Right ventricle myocardium superior (tissue), 1 donor: ENCODE measurements at regions not wholly inside any gene's neighbourhood (a gene's known extent, or its start where the extent isn't known, plus 50 kb on each side); places are given as distances from the start of the nearest gene placed in this dataset.
A peak's percentile ranks its signal among the peaks of the same experiment; 100 is the strongest.
"Not testable (repeated sequence)": the region's sequence is repeated elsewhere in the genome, so short reads cannot be mapped to it uniquely, and the experiment has no call there.

Source experiments
- ATAC-seq: fragments of 200-7000 bp; cut with Tn5 transposase; one replicate; pipeline ENCODE4 v1.9.1; 2020; ENCODE audit warnings: mild to moderate bottlenecking; ENCODE audit not compliant: poor library complexity
- DNase-seq: peaks from one replicate; pipeline ENCODE4 v3.0.0-alpha.2; 2020
- intact Hi-C: fragments of 100-400 bp; cut with DNase I; formaldehyde crosslinking; loops from one replicate; pipeline ENCODE4 v1.11.2; 2022
- donor health status: DM: no; HTN: yes; CAD: no; lungs with severe emphysema.

DNA sequence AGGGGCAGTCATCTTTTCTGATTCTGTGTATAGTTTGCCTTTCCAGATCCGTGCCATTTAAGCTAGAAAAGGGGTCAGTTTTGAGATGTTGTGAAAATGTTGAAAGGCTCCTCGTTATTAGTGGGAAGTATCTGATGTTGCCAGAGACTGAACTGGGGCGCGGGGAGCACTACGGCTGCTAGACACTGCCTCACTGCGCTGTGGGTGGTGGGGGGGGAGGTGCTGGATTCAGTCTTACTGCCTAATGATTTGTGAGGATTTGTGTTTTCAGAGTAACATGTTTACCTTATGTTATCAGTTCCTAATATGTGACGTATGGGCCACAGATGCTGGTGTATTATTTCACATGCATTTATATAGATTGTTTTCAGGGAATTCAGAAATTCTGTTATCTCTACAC lies 53.3 kb upstream of the APOD start:
- intact Hi-C loops, ATAC-seq, DNase-seq: not testable (repeated sequence)

DNA sequence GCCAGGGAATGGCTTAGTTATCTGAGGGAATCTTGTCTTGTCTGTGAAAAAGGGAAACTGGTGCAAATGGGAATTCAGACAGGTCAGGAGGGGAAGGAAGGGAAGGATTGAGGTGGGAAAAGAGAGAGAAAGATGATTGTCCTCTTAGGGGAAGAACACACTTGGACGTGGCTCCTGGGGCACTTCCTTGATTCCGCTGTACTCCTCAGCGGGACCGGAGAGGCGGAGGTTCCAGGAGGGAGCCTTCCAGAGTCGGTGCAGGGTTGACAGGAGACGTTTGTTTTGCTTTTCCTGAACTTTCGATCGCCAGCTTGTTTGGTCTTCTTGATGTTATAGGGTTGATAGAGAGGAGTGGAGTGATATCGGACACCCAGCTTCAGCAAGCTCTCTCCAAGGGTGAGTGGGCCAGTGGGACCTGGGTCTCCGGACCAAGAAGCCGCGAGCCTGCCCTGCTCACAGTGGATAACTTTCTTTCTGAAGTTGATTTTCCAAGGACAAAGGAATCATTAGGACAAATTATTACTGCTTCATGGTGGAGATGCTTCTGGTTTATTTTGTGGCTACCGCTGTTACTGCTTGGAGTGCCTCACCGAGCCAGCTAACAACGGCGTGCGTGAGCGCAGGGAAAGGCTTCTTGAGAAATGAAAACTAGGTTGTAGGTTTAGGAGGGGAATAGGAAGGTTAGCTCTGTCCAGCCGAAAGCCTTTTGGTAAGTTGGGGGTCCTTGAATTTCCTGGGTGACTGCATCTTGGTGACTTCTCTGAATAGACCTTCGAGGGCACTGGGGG lies 52.4 kb upstream of the APOD start:
- intact Hi-C loops, ATAC-seq: not testable (repeated sequence)
- peak; percentile 44 for DNase-seq

DNA sequence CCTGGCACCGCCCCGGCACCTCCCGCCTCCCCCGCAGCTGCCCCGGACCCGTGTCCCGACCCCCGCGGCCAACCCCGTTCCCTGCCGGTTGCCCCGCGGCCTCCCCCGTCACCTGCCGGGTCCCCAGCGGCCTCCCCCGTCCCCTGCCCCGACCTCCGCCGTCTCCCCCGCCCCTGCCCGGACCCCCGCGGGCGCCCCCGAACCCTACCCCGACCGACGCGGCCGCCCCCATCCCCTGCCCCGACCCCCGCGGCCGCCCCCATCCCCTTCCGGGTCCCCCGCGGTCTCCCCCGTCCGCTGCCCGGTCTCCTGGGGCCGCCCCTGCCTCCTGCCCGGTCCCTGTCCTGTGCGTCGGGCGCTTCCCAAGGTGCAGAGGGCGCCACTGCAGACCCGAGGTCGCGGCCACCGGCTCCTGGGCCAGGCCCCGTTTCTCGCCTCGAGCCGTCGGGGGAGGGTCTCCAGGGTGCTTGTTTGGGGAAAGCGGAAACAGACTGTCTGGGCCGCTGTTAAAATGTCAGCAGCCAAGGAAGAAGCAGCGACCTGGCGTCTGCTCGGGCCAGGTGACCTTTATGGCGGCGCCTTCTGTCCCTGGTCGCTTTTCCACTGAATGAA lies 51.6 kb upstream of the APOD start:
- DNase-seq, intact Hi-C loops: not testable (repeated sequence)
- peak; percentile 6 for ATAC-seq

DNA sequence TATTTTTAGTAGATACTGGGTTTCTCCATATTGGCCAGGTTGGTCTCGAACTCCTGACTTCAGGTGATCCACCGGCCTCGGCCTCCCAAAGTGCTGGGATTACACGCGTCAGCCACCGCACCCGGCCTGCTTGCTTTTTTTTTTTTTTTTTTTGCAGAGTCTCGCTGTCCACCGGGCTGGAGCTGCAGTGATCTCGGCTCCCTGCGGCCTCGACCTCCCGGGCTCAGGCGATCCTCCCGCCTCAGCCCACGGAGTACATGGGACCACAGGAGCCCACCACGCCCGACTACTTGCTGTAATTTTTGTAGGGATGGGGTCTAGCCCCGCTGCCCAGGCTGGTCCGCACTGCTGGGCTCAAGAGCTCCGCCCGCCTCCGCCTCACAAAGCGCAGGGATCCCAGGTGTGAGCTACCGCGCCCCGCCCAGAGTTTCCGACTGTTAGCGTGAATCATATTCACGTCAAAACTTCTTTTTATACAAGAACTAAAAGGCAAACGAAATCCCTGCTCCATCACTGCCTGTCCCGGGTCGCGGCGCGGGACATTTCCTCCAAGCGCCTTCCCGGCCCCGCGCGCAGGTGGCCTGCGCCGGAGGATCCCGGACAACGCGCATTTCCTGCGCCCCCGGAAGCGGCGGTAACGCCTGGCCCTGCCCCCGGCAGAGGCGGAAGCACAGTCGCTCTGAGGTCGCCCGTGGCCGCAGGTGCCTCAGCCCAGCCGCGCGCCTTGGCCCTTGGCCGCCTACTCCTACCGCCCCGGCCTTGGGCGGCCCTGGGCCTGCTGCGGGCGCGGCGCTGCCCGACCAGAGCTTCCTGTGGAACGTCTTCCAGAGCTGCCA lies 50.9 kb upstream of the APOD start:
- DNase-seq, intact Hi-C loops: not testable (repeated sequence)
- peak; percentile 100 for ATAC-seq
